ENCODE measurements at regions not wholly inside any gene's neighbourhood (a gene's known extent, or its start where the extent isn't known, plus 50 kb on each side); places are given as distances from the start of the nearest gene placed in this dataset.
"Not testable (repeated sequence)": the region's sequence is repeated elsewhere in the genome, so short reads cannot be mapped to it uniquely, and the experiment has no call there.

DNA sequence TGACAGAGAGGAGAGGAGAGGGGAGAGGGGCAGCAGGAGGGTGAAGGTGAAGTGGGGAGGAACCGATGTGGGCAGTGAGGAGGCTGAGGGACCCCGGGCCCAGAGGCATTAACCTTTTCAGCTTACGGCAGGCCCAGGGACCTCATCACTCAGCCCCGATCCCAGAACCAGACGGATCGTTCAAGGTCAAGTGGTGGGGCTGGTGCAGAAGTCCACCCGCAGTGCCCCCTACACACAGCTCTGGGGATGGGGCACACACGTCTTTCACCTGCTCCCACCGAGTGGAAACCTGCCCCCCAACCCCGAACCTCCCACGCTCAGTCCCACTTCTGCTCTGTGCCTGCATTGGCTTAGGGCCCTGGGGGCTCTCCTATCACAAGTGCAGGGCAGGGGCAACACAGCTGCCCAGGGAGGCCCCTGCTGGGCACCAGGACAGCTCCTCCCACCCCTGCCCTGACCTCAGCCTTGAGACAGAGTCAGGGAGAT lies 81.9 kb upstream of the GOLGA6L4 start:
- DNase-seq: not testable (repeated sequence)

DNA sequence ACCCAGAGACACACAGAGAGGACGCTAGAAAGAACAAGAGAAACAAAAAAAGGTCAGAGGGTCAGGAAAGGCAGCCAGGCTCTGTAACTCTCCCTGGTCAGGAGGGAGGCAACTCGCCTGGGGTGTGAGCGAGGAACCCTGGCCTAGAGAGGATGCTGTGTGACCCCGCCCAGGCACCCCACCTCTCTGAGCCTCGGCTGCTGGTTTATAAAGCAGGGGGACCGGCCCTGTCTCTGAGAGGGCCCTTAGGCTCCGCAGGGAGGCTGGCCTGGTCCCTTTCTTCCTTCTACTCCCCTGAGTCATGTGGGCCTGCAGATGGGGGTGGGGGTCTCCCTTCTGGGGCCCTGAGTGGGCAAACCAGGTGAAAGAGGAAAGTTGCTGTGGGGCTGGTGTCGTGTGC lies 81.3 kb upstream of the GOLGA6L4 start:
- not testable (repeated sequence) for DNase-seq

GRCh38 chr15:84154787-84155186 lies 80.8 kb upstream of the GOLGA6L4 start:
- not testable (repeated sequence) for DNase-seq

DNA sequence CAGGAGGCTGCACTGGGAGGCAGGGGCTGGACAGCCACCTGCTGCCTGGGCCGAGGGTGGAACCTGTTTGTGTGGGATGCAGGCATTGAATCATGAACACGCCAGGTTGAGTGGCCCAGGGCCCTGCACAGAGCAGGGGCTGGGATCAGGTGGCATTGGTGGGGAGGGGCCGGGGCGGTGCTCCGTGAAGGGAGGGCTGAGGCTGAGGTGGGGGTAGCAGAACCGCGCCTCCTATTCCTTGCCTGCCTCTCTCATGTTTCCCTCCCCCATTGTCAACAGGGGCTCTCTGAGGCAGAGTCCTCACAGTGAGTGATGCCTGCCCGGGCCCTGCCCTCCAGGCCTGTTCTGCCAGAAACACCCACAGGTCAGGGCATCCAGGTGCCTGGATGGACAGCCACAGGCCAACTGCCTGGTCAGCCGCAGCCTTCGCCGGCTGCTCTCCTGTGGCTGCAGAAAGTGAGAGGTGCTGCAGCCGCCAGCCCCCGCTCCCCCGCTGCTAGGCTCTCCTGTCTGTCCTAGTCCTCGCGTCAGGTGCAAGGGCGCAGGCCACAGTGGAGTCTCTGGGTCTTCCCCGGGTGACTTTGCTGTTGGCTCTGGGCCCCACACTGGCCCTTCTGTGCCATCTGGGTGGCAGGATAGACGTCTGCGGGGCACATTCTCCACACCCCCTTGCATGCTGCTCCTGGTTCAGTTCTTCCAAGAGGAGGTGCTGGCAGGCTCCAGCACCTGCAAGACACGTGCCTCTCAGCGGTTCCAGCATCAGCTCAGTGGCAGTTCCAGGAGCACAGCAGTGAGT lies 79.6 kb upstream of the GOLGA6L4 start:
- DNase-seq: not testable (repeated sequence)

GRCh38 chr15:84156588-84156840 lies 79.1 kb upstream of the GOLGA6L4 start:
- not testable (repeated sequence) for DNase-seq

DNA sequence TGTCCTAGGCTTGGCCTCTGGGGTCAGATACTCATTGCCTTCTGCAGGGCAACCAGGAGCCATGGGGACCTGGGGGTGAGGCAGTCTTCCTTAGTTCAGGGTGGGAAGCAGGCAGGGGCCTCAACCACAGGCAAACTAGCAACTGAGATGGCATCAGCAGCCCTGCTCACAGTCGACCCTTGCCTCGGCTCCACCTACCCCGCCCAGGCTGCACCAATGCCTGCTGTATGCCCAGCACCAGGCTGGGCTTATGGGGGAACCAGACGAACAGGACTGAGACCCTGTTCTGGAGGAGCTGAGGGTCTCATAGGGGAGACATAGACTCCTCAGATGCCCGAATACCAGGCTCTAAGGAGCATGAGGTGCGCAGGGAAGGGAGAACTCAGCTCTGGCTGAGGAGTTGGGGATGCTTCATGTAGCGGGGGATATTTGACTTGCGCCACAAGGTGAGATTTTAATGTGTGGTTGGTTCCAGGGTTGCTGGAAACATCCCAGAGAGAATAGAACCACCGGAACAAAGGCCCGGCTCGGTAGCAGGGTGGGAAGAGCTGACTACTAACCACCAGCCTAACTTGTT lies 78.4 kb upstream of the GOLGA6L4 start:
- DNase-seq: not testable (repeated sequence)

GRCh38 chr15:84157857-84158256 lies 77.7 kb upstream of the GOLGA6L4 start:
- not testable (repeated sequence) for DNase-seq

DNA sequence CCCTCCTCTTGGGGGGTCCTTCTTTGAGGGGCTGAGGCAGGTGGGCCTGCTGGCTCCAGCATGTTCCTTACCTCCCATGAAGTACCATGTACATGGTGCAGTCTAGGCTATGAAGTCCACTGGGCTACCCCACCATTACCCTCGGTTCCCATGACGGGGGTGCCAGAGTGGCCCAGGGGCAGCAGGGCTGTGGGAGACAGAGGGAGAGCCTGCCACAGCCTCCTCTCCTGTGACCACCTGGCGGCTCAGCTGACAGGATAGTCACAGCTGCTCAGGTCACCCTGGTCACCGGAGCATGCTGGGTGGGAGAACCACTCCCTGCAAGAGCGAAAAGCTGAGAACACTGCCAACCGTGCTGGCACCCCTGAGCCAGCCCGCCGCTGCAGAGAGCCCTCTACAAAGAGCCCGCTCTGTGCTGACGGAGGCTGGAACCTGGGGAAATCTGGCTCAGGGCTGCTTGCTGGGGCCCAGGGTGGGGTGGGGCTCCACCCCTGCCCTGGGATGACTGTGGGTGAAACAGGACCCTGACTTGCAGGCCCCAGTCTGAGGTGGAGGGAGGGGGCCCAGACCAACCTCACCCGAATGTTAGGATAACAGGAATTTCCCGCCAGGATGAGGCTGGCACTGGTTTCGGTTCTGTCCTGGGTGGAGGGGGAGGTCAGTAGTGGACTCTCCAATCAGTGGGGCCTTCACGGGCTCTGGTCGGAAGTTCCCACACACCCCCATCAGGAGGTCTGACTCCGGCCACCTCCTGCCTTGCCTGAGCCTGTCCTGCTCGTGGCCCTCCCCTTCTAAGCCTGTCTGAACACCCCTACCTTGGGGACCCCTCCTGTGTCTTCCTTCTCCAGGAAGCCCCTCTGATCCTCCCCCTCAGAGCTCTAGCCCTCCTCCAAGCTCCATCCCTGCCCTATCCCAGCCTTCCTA lies 76.0 kb upstream of the GOLGA6L4 start:
- not testable (repeated sequence) for DNase-seq

GRCh38 chr15:84164423-84165292 lies 70.9 kb upstream of the GOLGA6L4 start:
- not testable (repeated sequence) for DNase-seq

- not testable (repeated sequence) for DNase-seq
These were observed 65.5 kb upstream of the GOLGA6L4 start for GRCh38 chr15:84170029-84170428.

- not testable (repeated sequence) for DNase-seq
These were observed 62.4 kb upstream of the GOLGA6L4 start for GRCh38 chr15:84173231-84173610.
